BJ (cell line): ENCODE measurements at regions not wholly inside any gene's neighbourhood (a gene's known extent, or its start where the extent isn't known, plus 50 kb on each side); places are given as distances from the start of the nearest gene placed in this dataset.

Experiments used
- CTCF ChIA-PET: fragments of 350-600 bp; formaldehyde crosslinking; extraction: SDS; loops from one replicate; lab custom pipeline; 2021; ENCODE audit warnings: antibody characterized with exemption, inconsistent platforms; lab: Yijun Ruan, JAX
- POLR2A ChIA-PET: fragments of 300-600 bp; sonication (Branson Sonifier 250); formaldehyde crosslinking; extraction: SDS; loops from one replicate; lab custom pipeline; 2021; ENCODE audit warnings: antibody characterized with exemption; lab: Charles Lee
- DNase-seq: peaks from one replicate; pipeline ENCODE4 v3.0.0-alpha.2; 2011; ENCODE audit warnings: low read depth
- H3K27me3 ChIP-seq: 2 replicates; pipeline ENCODE4 v1.6.0; 2011; ENCODE audit warnings: low read length; ENCODE audit not compliant: control insufficient read depth, insufficient read depth
- H3K36me3 ChIP-seq: 2 replicates; pipeline ENCODE4 v1.5.1; 2011; ENCODE audit warnings: low read length; ENCODE audit not compliant: control insufficient read depth, insufficient read depth
- H3K4me3 ChIP-seq: 2 replicates; pipeline ENCODE4 v1.5.1; 2011; ENCODE audit warnings: low read depth, mild to moderate bottlenecking, control low read depth, low read length
- TF ChIP-seq, protein P1 (sequence below): IDR thresholded peaks from 2 replicates; pipeline ENCODE4 v1.5.1; 2011; ENCODE audit warnings: low read depth, mild to moderate bottlenecking, control low read depth, inconsistent platforms, low read length, moderate library complexity; ENCODE audit not compliant: insufficient read depth

DNA sequence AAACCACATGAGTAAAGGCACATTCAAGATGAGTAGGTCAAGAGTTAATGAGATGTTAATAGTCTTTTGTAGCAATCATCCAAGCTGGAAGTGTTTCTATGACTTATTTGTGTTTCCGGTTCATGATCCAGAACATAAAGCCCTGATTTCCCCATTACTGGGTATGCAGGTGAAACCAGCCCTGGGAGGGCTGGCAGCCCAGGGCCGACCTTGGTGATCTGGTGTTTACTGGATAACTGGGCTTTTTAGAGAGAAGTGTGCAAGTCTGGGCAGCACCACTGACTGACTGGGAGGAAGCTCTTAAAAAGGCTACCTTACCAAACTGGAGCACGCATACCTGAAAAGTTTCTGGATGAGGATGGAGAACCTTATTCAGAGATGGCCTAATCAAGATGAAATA, 431.6 kb upstream of the VRK2 start:
- no peaks in the 10 kb centered on the region for H3K27me3 ChIP-seq
- TF ChIP-seq, protein P1, sequence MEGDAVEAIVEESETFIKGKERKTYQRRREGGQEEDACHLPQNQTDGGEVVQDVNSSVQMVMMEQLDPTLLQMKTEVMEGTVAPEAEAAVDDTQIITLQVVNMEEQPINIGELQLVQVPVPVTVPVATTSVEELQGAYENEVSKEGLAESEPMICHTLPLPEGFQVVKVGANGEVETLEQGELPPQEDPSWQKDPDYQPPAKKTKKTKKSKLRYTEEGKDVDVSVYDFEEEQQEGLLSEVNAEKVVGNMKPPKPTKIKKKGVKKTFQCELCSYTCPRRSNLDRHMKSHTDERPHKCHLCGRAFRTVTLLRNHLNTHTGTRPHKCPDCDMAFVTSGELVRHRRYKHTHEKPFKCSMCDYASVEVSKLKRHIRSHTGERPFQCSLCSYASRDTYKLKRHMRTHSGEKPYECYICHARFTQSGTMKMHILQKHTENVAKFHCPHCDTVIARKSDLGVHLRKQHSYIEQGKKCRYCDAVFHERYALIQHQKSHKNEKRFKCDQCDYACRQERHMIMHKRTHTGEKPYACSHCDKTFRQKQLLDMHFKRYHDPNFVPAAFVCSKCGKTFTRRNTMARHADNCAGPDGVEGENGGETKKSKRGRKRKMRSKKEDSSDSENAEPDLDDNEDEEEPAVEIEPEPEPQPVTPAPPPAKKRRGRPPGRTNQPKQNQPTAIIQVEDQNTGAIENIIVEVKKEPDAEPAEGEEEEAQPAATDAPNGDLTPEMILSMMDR: no peak
- ChIA-PET CTCF (no interaction called here), POLR2A (no interaction called here)
- no peak for DNase-seq
- no peak overlapping the region for H3K4me3 ChIP-seq
- no peaks in the 10 kb centered on the region for H3K36me3 ChIP-seq

DNA sequence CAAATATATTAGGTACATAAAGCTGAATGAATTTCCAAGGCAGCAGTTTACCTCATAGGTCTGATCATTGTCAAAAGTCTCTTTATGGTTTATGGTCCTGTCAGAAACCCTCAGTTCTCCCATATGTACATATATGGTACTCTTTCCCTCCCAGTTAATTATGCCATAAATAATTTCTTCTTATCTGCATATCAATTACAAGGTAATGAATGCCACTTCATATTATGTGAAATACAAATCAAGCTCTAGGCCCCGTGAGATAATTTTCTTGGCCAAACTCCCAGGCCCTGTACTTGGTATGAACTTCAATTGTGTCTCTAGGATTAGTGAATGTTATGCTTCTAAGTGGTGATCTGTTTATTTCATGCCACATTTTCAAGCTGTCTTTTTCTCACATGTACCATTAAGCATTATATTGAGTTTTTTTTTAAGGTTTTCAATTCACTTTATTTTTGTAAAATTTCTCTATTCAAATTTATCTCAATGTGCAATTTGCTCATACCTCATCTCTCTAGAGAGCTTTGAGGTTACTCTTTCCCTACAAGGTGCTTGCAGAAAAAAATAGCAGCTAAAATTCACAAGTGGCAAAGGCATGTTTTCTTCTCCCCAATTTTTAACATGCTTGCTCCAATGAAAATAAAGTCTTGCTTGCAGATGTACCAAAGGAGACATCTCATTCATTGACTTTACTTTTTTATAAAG, 430.6 kb upstream of the VRK2 start:
- ChIA-PET POLR2A (no interaction called here), CTCF (no interaction called here)
- Histone ChIP-seq H3K36me3 (no peaks in the 10 kb centered on the region), H3K4me3 (no peak overlapping the region), H3K27me3 (no peaks in the 10 kb centered on the region)
- TF ChIP-seq, protein P1: no peak
- DNase-seq: no peak

DNA sequence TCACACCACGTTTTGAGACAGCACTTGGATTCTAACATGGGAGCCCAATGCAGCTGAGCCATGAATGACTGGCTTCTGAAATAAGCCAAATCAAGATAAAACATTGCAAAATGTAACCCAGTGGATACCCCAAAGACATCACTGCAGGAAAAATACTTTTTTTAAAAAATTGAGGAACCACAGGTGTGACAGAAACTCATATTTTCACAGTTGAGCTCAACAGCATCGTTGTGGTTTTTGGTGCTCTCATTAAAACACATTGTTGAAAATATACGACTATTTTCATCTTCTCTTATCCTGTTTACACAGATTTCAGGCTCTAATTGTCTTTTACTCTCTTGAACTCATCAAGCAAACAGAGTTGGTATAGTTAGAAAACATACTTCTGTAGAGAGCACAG, 429.3 kb upstream of the VRK2 start:
- no peaks in the 10 kb centered on the region for H3K36me3 ChIP-seq
- TF ChIP-seq, protein P1: no peak
- H3K27me3 ChIP-seq: no peaks in the 10 kb centered on the region
- no peak overlapping the region for H3K4me3 ChIP-seq
- no peak for DNase-seq
- ChIA-PET CTCF (no interaction called here), POLR2A (no interaction called here)

DNA sequence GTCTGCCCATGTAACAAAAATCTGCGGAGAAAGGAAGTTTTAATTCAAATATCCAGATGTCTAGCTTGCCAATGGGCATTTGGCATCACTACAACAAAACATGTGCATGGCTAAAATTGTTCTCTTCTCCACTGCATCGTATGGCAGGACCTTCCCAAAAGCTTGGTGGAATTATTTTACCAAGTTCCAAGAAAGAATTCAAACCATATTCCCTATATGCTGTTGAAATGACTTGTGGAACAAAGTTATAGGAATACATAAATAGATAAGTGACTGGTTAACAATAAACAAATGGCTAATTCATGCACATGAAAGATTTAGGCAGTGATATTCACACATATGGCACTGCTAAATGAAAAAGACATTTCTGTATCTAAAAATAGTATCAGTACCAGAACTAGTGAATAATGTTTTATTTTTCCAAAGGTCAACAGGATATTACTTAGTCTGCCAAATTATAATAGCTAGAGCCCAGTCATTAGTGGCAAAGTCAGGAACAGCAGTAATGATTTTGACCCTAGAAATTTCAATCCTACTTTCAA, 425.4 kb upstream of the VRK2 start:
- no peak overlapping the region for H3K4me3 ChIP-seq
- no peaks in the 10 kb centered on the region for H3K36me3 ChIP-seq
- ChIA-PET CTCF (no interaction called here), POLR2A (no interaction called here)
- TF ChIP-seq, protein P1: no peak
- H3K27me3 ChIP-seq: no peaks in the 10 kb centered on the region
- no peak for DNase-seq

DNA sequence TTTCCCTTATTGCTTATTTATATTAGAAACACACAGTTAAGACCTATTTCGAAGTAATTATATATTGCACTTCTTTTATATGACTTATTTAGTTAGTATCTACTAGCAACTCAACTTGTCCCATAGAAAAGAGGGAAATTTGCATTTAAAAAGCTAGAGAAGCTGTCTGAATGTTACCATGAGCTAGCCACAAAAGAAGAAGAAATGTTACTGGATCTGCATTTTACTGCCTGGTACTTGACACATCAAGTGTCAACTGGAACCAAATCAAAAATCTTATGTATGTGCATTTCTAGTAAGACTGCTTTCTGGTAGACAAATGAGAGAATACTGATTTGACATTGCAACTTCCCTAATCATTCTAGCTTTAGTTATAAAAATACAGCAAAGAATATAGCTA, 424.6 kb upstream of the VRK2 start:
- no peak for DNase-seq
- Histone ChIP-seq H3K27me3 (no peaks in the 10 kb centered on the region), H3K36me3 (no peaks in the 10 kb centered on the region), H3K4me3 (no peak overlapping the region)
- TF ChIP-seq, protein P1: no peak
- ChIA-PET CTCF (no interaction called here), POLR2A (no interaction called here)
